HPDE6-E6E7 (cell line): ENCODE measurements at regions not wholly inside any gene's neighbourhood (a gene's known extent, or its start where the extent isn't known, plus 50 kb on each side); places are given as distances from the start of the nearest gene placed in this dataset.

Source experiments
- DNase-seq: peaks from one replicate; pipeline ENCODE4 v3.0.0; 2011; ENCODE audit warnings: missing footprints; ENCODE audit errors: extremely low spot score

DNA sequence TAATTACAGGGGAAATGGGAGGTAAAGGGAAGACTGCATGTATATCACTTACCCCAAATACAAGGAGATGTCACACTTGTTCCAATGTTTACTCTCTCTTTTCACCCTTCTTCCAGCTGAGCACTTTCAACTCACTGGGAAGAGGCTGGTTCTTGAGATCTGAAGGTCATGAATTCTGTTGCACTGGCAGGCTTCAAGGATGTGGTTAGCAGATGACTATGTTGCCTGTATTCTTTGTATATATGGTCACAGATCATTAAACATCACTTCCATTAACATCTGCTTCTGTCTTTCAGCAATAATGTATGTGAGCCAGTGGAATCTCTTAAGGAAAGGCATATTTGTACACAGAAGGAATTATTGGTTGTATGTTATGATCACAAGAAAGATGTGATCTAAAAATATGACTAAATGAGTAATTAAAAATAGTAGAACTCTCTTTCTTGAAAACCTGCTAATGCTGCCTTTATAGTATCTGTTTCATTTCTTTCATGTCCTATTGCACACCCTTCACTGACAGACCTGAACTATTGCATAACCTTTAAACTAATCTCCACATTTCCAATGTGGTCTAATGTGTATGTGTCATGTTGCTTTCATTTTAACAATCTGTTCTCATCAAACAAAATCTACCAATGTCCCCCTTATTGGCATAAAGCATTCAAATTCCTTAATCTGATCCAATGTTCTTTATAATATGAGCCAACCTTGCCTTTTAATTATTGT is 131.4 kb upstream of the EPHA7 start:
- no peak for DNase-seq

- DNase-seq, result no peak
These were observed 130.5 kb upstream of the EPHA7 start for GRCh38 chr6:93549868-93550267.

DNA sequence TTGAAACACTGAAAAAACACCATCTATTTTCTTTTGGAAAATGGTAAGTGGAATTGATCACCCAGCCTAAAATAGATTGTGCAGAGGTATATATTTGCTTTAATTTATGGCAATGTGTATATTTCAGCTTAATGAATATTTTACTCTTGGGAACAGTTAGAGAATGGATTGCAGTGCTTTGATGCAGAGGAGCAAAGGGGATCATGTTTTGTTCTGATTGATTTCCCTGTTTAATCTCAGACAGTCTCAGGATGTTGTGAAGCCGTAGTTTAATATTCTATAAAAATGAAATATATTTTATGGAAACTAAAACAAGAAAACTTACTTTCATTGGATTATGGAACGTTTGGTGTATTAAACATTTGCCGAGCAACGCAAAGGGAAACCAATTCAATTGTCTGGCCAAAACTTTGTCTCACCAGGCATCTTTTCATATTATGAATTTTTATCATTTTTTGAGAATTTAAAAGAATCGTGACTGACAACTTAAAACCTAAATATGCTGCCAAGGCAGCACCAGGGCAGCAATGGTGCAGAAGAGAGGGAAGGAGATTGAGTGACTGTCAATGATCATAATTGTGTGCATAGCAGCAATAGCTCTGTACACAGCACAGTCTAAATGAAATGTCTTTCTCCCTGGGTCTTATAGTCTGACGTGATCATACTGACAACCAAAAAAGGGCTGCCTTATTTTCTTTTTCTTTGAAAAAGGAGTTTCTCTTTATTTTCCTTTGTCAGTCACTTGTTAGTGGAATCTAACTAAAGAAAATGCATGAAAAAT is 105.5 kb upstream of the EPHA7 start:
- DNase-seq, result no peak

DNA sequence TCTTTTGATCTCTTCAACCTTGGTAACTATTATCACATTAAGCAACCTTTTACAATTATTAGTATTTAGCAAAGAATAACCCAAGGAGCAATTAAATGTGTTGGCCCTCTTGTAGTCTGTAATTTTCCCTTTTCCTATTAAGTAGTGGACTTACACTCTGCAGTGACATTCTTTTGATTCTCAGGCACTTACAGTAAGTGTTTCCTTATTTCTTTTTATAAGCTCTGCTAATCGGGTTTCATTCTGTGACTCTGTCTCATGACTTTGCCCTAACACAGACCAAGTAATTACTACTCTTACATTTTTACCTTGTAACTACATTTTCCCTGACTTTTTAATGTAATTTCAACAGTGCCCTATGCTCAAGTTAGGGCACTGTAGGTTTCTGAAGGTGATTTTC is 104.0 kb upstream of the EPHA7 start:
- DNase-seq, result no peak

- DNase-seq, result no peak
These were observed 97.1 kb upstream of the EPHA7 start for GRCh38 chr6:93516441-93516840.

- no peak for DNase-seq
These were observed 96.4 kb upstream of the EPHA7 start for GRCh38 chr6:93515736-93516135.

DNA sequence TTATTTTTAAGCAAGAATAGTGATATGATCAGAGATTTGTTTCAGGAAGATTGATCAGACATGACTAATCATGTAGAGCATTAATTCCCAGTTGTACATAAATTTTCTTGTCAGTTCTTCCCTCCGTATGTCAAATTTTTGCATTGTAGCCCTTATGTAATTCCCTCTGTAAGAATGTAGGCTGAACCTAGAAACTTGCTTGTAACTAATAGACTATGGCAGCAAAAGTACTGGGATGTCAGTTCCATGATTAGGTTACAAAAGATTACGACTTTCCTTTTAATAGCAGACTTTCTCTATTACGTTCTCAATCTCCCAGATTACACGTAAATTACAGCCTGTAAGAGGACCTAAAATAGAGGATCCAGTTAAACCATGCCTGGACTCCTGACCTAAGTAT is 79.4 kb upstream of the EPHA7 start:
- no peak for DNase-seq

DNA sequence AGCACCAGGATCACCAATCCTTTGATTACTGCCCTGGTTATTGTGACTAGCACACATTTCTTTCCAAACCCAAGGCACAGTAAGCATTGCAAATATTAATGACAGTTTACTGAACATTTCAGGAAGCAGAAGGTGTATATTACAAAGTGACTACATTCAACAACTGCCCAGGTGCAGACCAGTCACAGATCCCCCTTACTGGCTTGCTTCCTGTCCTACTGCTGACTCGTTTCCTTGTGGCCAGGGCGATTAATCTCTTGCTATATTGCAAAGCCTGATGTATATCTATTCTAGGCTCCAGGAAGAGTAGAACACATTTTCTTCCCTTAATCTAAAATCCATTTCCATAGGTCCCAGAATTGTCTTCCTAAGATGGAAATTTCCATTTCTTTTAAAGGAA is 77.2 kb upstream of the EPHA7 start:
- no peak for DNase-seq

GRCh38 chr6:93494057-93494456 is 74.7 kb upstream of the EPHA7 start:
- no peak for DNase-seq

- DNase-seq, result no peak
These were observed 55.4 kb upstream of the EPHA7 start for GRCh38 chr6:93474733-93475179.

- no peak for DNase-seq
These were observed 51.9 kb upstream of the EPHA7 start for GRCh38 chr6:93471281-93471680.
